PFSK-1 (cell line): ENCODE measurements at regions not wholly inside any gene's neighbourhood (a gene's known extent, or its start where the extent isn't known, plus 50 kb on each side); places are given as distances from the start of the nearest gene placed in this dataset.

Experiments
- FOXP2 ChIP-seq: optimal IDR thresholded peaks from 2 replicates; pipeline ENCODE3; 2011; ENCODE audit warnings: borderline replicate concordance, control low read depth, inconsistent platforms; ENCODE audit not compliant: insufficient read depth; ENCODE audit errors: extremely low read length, extremely low read depth
- POLR2AphosphoS5 ChIP-seq: IDR thresholded peaks from 2 replicates; pipeline ENCODE4 v1.6.1; 2012; ENCODE audit warnings: low read depth, mild to moderate bottlenecking, control low read depth, low read length, moderate library complexity
- SIN3A ChIP-seq: IDR thresholded peaks from 2 replicates; pipeline ENCODE4 v1.6.1; 2012; ENCODE audit warnings: mild to moderate bottlenecking, low read length, moderate library complexity, borderline replicate concordance; ENCODE audit not compliant: insufficient read depth
- TAF1 ChIP-seq: IDR thresholded peaks from 2 replicates; pipeline ENCODE4 v1.6.1; 2012; ENCODE audit warnings: low read length, control low read depth, borderline replicate concordance; ENCODE audit not compliant: insufficient read depth
- TF ChIP-seq, protein P1 (sequence below), 2 experiments: IDR thresholded peaks; 2 replicates each; pipeline versions ENCODE4 v1.6.1 to v1.8.0; 2011 to 2012; ENCODE audit warnings: low read depth in 2 of 2, low read length in 2 of 2, control low read depth in 1 of 2, inconsistent platforms in 1 of 2, mild to moderate bottlenecking in 1 of 2, moderate library complexity in 1 of 2; ENCODE audit not compliant: insufficient read depth in 1 of 2

DNA sequence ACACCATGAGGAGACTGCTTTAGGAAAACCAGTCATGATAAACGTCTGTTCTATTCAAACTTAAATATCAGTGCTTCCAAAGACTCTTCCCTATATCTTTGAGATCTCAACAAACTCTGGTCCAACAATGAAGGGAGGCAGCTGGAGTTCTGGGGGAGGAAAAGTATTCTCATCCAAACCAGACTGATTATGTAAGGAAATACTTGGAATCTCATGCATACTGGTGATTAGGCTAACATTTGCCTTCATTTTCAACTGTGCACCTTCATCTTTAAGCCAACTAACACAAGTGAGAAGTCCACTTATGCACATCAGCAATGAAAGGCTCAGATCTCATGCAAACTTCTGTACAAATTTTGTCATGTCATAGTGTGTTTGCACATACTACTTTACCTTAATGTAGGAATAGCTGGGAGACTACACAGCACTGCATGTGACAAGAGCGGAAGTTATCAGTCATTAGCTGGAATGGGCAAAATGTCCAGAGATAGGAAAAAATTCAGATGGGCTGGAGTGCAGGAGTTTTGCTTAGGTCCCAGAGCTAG is 67.5 kb upstream of the STK17B start:
- TF ChIP-seq, protein P1, sequence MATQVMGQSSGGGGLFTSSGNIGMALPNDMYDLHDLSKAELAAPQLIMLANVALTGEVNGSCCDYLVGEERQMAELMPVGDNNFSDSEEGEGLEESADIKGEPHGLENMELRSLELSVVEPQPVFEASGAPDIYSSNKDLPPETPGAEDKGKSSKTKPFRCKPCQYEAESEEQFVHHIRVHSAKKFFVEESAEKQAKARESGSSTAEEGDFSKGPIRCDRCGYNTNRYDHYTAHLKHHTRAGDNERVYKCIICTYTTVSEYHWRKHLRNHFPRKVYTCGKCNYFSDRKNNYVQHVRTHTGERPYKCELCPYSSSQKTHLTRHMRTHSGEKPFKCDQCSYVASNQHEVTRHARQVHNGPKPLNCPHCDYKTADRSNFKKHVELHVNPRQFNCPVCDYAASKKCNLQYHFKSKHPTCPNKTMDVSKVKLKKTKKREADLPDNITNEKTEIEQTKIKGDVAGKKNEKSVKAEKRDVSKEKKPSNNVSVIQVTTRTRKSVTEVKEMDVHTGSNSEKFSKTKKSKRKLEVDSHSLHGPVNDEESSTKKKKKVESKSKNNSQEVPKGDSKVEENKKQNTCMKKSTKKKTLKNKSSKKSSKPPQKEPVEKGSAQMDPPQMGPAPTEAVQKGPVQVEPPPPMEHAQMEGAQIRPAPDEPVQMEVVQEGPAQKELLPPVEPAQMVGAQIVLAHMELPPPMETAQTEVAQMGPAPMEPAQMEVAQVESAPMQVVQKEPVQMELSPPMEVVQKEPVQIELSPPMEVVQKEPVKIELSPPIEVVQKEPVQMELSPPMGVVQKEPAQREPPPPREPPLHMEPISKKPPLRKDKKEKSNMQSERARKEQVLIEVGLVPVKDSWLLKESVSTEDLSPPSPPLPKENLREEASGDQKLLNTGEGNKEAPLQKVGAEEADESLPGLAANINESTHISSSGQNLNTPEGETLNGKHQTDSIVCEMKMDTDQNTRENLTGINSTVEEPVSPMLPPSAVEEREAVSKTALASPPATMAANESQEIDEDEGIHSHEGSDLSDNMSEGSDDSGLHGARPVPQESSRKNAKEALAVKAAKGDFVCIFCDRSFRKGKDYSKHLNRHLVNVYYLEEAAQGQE (IDR thresholded peaks at IDR 0.05; ENCODE audit: insufficient read depth in 1 of 2, low read depth in 2 of 2, low read length in 2 of 2), result no peak
- TF ChIP-seq TAF1 (no peak), POLR2AphosphoS5 (no peak), SIN3A (no peak), FOXP2 (no peak)
